GM19239 (cell line): ENCODE measurements at regions not wholly inside any gene's neighbourhood (a gene's known extent, or its start where the extent isn't known, plus 50 kb on each side); places are given as distances from the start of the nearest gene placed in this dataset.
A peak's percentile ranks its signal among the peaks of the same experiment; 100 is the strongest.

Experiments
- DNase-seq: peaks from one replicate; pipeline ENCODE4 v3.0.0; 2011; ENCODE audit warnings: low spot score; ENCODE audit not compliant: insufficient read length
- FAIRE-seq: peaks from 2 replicates; lab custom pipeline; 2011; peaks lifted over from hg19 to GRCh38; lab: Jason Lieb, UNC

DNA sequence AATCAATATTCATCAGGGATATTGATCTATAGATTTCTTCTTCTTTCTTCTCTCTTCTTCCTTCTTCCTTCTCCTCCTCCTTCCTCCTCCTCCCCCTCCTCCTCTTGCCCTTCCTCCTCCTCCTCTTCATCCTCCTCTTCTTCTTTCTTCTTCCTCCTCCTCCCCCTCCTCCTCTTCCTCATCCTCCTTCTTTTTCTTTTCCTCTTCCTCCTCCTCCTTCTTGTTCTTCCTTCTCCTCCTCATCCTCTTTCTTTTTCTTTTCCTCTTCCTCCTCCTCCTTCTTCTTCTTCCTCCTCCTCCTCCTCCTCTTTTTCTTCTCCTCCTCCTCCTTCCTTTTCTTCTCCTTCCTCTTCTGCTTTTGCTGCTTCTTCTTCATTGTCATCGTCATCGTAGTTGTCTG, 52.4 kb upstream of the SERINC1 start:
- no peak for DNase-seq

DNA sequence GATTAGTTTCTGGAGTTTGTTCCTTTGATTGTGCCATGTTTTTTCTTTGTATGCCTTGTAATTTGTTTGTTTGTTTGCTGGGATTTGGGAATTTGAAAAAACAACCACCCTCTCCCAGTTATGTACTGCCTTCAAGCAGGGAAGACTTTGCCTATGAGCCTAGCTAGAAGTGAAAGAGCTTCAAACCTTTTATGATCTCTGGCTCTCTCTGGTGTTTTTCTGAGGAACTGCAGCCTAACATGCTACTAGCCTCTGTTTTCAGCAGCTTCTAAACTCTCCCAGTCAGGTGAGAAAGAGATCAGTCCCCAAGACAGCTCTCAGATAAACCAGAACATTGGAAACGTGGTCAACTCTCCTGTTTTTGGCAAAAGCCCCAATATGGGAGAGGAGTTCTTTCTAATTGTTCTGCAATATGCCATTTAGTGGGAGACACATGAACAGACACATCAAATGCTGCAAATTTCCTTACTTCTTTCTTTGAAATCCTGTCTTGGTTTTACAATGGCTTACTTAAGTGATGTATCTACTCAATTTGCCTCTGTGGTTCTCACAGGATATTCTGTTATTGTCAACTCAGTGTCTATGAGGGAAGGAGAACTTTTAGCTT, 58.9 kb upstream of the SERINC1 start:
- FAIRE-seq (peak; percentile 89), DNase-seq (peak; percentile 35)

More for the DNA sequence above, 52.4 kb upstream of the SERINC1 start:
- FAIRE-seq: no peak

DNA sequence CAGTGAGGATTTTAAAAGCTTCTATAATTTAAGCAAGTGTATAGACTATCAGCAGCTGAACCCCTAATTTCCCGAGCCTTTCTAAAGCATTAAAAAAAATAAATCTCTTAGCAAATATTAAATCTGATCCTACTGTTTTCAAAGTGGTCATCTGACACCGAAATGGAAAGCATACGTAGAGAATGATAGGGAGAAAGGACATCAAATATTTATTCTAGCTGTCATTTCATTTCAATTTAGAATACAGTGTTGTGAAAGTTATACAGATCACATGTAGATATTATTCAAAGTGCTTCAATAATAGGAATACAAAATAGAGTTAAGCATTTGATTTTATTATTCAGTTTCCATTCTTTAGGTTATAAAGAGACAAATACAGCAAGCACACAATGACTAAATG, 61.9 kb upstream of the PKIB start:
- FAIRE-seq (no peak), DNase-seq (no peak)

DNA sequence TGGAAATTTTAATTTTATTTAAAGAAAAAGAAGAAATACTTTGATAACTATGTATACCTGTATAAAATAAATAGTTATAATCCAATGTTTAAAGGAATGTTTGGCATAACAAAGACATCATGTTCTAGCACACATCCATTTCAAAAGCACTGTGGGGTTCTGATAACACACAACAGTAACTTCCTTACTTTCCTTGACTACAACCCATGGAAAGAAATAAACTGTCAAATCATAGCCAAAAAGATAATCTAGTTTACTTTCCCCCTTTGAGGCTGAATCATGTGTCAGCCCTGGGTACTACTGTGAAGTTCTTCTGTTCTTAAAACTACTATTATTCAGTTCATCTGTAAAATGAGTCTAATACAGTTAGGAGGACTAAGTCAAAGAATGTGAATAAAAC, 61.4 kb upstream of the PKIB start:
- no peak for DNase-seq
- no peak for FAIRE-seq

DNA sequence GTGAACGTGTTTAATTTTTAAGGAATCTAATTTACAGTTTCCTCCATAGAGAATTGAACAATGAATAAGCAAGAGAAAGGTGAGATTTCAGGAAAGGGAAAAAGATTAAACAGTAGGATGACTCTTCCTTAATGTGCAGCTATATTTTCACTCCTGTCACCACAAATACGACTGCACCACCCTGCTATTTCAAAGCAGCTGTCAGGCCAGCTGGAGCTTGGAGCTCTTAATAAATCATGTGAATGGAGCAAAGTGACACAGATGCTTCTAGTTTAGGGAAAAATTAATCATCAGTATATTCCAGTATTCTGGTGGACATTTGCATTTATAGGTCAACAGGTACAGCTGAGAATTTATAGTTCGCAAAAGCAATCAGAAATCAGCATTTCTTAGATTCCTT, 56.5 kb upstream of the PKIB start:
- no peak for DNase-seq
- no peak for FAIRE-seq

DNA sequence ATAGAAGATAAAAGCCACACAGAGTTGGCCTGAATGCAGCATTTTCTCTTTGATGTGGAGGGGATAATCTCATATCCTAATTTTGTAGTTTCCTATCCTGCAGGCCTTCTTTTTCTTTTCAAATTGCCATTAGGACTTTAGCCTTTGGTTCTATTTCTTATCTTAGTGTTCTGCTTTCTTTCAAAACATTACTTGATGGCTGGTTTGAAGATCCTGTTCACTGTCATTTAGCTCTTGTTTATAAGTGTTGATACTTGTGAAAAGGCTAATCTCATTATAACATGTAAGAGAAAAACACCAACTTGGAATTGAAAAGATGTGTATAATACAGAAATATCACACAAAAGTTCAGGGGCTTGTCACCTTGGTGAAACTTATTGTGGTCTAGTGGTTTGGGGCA, 54.6 kb upstream of the PKIB start:
- no peak for FAIRE-seq
- no peak for DNase-seq

DNA sequence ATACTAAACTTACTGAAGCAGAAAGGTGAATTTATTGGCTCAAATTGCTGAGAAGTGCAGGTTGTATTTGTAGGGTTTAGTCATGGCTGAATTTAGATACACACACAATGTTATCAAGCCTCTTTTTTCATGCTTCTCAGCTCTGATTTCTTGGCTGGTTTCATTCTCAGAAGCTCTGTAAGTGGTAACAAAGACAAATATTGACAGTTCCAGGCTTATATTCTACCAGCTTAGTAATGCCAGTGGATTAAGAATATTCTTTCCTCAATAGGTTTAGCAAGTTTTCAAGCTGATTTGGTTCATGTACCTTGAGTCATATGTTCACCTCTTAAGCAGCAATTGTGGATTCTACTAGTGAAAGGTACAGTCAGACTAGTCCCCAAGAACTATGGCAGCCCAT, 52.1 kb upstream of the PKIB start:
- FAIRE-seq (no peak), DNase-seq (no peak)
